ENCODE measurements at regions not wholly inside any gene's neighbourhood (a gene's known extent, or its start where the extent isn't known, plus 50 kb on each side); places are given as distances from the start of the nearest gene placed in this dataset.
"Not testable (repeated sequence)": the region's sequence is repeated elsewhere in the genome, so short reads cannot be mapped to it uniquely, and the experiment has no call there.

GRCh38 chr3:75303741-75304140 is 360.4 kb upstream of the FRG2C start:
- dilution Hi-C loops (cut with MboI; ENCODE audit: extremely low pct_ligation_motif_present, low sequenced_read_pairs) = no loop called here

GRCh38 chr3:75305901-75306300 is 358.2 kb upstream of the FRG2C start:
- no peak overlapping the region for H3K27ac ChIP-seq (ENCODE audit: control insufficient read depth, insufficient read depth, low read length)
- no peaks in the 10 kb centered on the region for H4K20me1 ChIP-seq (ENCODE audit: control insufficient read depth, extremely low read depth, insufficient read depth, low read length)
- FAIRE-seq (no peak), DNase-seq (ENCODE audit: low read depth, low spot score) (no peak)
- H3K9me1 ChIP-seq (ENCODE audit: control insufficient read depth, extremely low read depth, insufficient read depth, low read length) = no peaks in the 10 kb centered on the region
- H3K4me1 ChIP-seq (ENCODE audit: control insufficient read depth, extremely low read depth, insufficient read depth, low read length) = no peaks in the 10 kb centered on the region
- H3K4me2 ChIP-seq (ENCODE audit: control insufficient read depth, extremely low read depth, insufficient read depth, low read depth, low read length) = no peak overlapping the region
- H3K9me3 ChIP-seq (ENCODE audit: control insufficient read depth, low read depth, low read length) = no peaks in the 10 kb centered on the region
- TF ChIP-seq EZH2 (IDR thresholded peaks at IDR 0.05; ENCODE audit: low read length) = no peak
- no peak for TF ChIP-seq CTCF (optimal IDR thresholded peaks at IDR 0.05 in 1 of 3, IDR thresholded peaks at IDR 0.05 in 1 of 3, conservative IDR thresholded peaks at IDR 0.05 in 1 of 3; ENCODE audit: extremely low read depth in 1 of 3, insufficient read depth in 2 of 3, low read length in 3 of 3)
- H3K4me3 ChIP-seq (ENCODE audit: control insufficient read depth in 2 of 3, extremely low read depth in 1 of 3, insufficient read depth in 2 of 3, low read depth in 1 of 3, low read length in 3 of 3) = no peak overlapping the region
- H3K27me3 ChIP-seq (ENCODE audit: control insufficient read depth, extremely low read depth, insufficient read depth, low read length) = no peaks in the 10 kb centered on the region
- H3K36me3 ChIP-seq (ENCODE audit: control insufficient read depth in 2 of 2, extremely low read depth in 1 of 2, insufficient read depth in 2 of 2, low read length in 2 of 2) = no peaks in the 10 kb centered on the region
- no peaks in the 10 kb centered on the region for H3K79me2 ChIP-seq (ENCODE audit: control insufficient read depth, insufficient read depth, low read length)
- no peak overlapping the region for H2AFZ ChIP-seq (ENCODE audit: control insufficient read depth, low read length)
- no peak overlapping the region for H3K9ac ChIP-seq (ENCODE audit: control insufficient read depth, extremely low read depth, insufficient read depth, low read length)
- dilution Hi-C loops (cut with MboI; ENCODE audit: extremely low pct_ligation_motif_present, low sequenced_read_pairs) = no loop called here

More at GRCh38 chr3:75303741-75304140, 360.4 kb upstream of the FRG2C start:
- no peak for TF ChIP-seq CTCF (optimal IDR thresholded peaks at IDR 0.05 in 1 of 3, IDR thresholded peaks at IDR 0.05 in 1 of 3, conservative IDR thresholded peaks at IDR 0.05 in 1 of 3; ENCODE audit: extremely low read depth in 1 of 3, insufficient read depth in 2 of 3, low read length in 3 of 3)
- TF ChIP-seq EZH2 (IDR thresholded peaks at IDR 0.05; ENCODE audit: low read length) = no peak
- Histone ChIP-seq H3K4me3 (ENCODE audit: control insufficient read depth in 2 of 3, extremely low read depth in 1 of 3, insufficient read depth in 2 of 3, low read depth in 1 of 3, low read length in 3 of 3) (no peak overlapping the region), H2AFZ (ENCODE audit: control insufficient read depth, low read length) (no peak overlapping the region), H3K27me3 (ENCODE audit: control insufficient read depth, extremely low read depth, insufficient read depth, low read length) (no peaks in the 10 kb centered on the region), H3K36me3 (ENCODE audit: control insufficient read depth in 2 of 2, extremely low read depth in 1 of 2, insufficient read depth in 2 of 2, low read length in 2 of 2) (no peaks in the 10 kb centered on the region), H4K20me1 (ENCODE audit: control insufficient read depth, extremely low read depth, insufficient read depth, low read length) (no peaks in the 10 kb centered on the region), H3K9me3 (ENCODE audit: control insufficient read depth, low read depth, low read length) (no peaks in the 10 kb centered on the region), H3K4me2 (ENCODE audit: control insufficient read depth, extremely low read depth, insufficient read depth, low read depth, low read length) (no peak overlapping the region), H3K27ac (ENCODE audit: control insufficient read depth, insufficient read depth, low read length) (no peak overlapping the region), H3K4me1 (ENCODE audit: control insufficient read depth, extremely low read depth, insufficient read depth, low read length) (no peaks in the 10 kb centered on the region), H3K9ac (ENCODE audit: control insufficient read depth, extremely low read depth, insufficient read depth, low read length) (no peak overlapping the region), H3K79me2 (ENCODE audit: control insufficient read depth, insufficient read depth, low read length) (no peaks in the 10 kb centered on the region), H3K9me1 (ENCODE audit: control insufficient read depth, extremely low read depth, insufficient read depth, low read length) (no peaks in the 10 kb centered on the region)
- FAIRE-seq = no peak
- DNase-seq (ENCODE audit: low read depth, low spot score) = no peak

- H4K20me1 ChIP-seq (ENCODE audit: control insufficient read depth, extremely low read depth, insufficient read depth, low read length); H3K9ac ChIP-seq (ENCODE audit: control insufficient read depth, extremely low read depth, insufficient read depth, low read length); H3K4me3 ChIP-seq (ENCODE audit: control insufficient read depth in 2 of 3, extremely low read depth in 1 of 3, insufficient read depth in 2 of 3, low read depth in 1 of 3, low read length in 3 of 3); dilution Hi-C loops (cut with MboI; ENCODE audit: extremely low pct_ligation_motif_present, low sequenced_read_pairs); H3K9me1 ChIP-seq (ENCODE audit: control insufficient read depth, extremely low read depth, insufficient read depth, low read length); H3K9me3 ChIP-seq (ENCODE audit: control insufficient read depth, low read depth, low read length); DNase-seq (ENCODE audit: low read depth, low spot score); H2AFZ ChIP-seq (ENCODE audit: control insufficient read depth, low read length); H3K4me2 ChIP-seq (ENCODE audit: control insufficient read depth, extremely low read depth, insufficient read depth, low read depth, low read length); H3K79me2 ChIP-seq (ENCODE audit: control insufficient read depth, insufficient read depth, low read length); H3K27me3 ChIP-seq (ENCODE audit: control insufficient read depth, extremely low read depth, insufficient read depth, low read length); H3K36me3 ChIP-seq (ENCODE audit: control insufficient read depth in 2 of 2, extremely low read depth in 1 of 2, insufficient read depth in 2 of 2, low read length in 2 of 2); FAIRE-seq; H3K27ac ChIP-seq (ENCODE audit: control insufficient read depth, insufficient read depth, low read length); H3K4me1 ChIP-seq (ENCODE audit: control insufficient read depth, extremely low read depth, insufficient read depth, low read length): not testable (repeated sequence)
These were observed 352.8 kb upstream of the FRG2C start for GRCh38 chr3:75311306-75311705.

GRCh38 chr3:75312469-75312868 is 351.7 kb upstream of the FRG2C start:
- H3K9me1 ChIP-seq (ENCODE audit: control insufficient read depth, extremely low read depth, insufficient read depth, low read length); H3K36me3 ChIP-seq (ENCODE audit: control insufficient read depth in 2 of 2, extremely low read depth in 1 of 2, insufficient read depth in 2 of 2, low read length in 2 of 2); H3K4me2 ChIP-seq (ENCODE audit: control insufficient read depth, extremely low read depth, insufficient read depth, low read depth, low read length); H3K27me3 ChIP-seq (ENCODE audit: control insufficient read depth, extremely low read depth, insufficient read depth, low read length); H3K4me1 ChIP-seq (ENCODE audit: control insufficient read depth, extremely low read depth, insufficient read depth, low read length); H3K27ac ChIP-seq (ENCODE audit: control insufficient read depth, insufficient read depth, low read length); DNase-seq (ENCODE audit: low read depth, low spot score); H3K9ac ChIP-seq (ENCODE audit: control insufficient read depth, extremely low read depth, insufficient read depth, low read length); H3K79me2 ChIP-seq (ENCODE audit: control insufficient read depth, insufficient read depth, low read length); FAIRE-seq; H3K4me3 ChIP-seq (ENCODE audit: control insufficient read depth in 2 of 3, extremely low read depth in 1 of 3, insufficient read depth in 2 of 3, low read depth in 1 of 3, low read length in 3 of 3); dilution Hi-C loops (cut with MboI; ENCODE audit: extremely low pct_ligation_motif_present, low sequenced_read_pairs); H4K20me1 ChIP-seq (ENCODE audit: control insufficient read depth, extremely low read depth, insufficient read depth, low read length); H3K9me3 ChIP-seq (ENCODE audit: control insufficient read depth, low read depth, low read length); H2AFZ ChIP-seq (ENCODE audit: control insufficient read depth, low read length): not testable (repeated sequence)

All from keratinocyte (primary cell).